ENCODE measurements at regions not wholly inside any gene's neighbourhood (a gene's known extent, or its start where the extent isn't known, plus 50 kb on each side); places are given as distances from the start of the nearest gene placed in this dataset.
A peak's percentile ranks its signal among the peaks of the same experiment; 100 is the strongest.

DNA sequence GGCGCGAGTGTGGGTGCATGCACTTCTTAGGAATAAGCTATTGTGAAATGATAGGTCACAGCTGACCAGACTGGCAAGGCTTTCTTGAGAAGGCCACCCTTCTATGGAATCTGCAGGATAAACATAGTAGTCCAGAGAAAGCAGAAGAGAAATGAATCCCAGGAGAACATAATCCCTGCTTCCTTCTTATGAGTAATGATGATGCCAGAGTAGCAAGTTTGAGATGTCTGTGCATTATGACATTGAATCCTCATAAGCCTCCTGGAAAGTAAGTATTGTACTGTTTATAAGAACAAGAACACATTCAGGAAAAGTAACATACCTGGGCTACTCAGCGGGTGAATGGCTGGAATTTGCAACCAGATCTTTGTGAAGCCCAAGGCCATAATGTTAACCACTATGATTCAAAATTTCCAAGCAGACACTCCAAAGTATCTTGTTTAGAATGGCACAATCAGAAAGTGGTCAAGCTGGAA lies 272.1 kb upstream of the HS3ST1 start:
- TF ChIP-seq, protein P1, sequence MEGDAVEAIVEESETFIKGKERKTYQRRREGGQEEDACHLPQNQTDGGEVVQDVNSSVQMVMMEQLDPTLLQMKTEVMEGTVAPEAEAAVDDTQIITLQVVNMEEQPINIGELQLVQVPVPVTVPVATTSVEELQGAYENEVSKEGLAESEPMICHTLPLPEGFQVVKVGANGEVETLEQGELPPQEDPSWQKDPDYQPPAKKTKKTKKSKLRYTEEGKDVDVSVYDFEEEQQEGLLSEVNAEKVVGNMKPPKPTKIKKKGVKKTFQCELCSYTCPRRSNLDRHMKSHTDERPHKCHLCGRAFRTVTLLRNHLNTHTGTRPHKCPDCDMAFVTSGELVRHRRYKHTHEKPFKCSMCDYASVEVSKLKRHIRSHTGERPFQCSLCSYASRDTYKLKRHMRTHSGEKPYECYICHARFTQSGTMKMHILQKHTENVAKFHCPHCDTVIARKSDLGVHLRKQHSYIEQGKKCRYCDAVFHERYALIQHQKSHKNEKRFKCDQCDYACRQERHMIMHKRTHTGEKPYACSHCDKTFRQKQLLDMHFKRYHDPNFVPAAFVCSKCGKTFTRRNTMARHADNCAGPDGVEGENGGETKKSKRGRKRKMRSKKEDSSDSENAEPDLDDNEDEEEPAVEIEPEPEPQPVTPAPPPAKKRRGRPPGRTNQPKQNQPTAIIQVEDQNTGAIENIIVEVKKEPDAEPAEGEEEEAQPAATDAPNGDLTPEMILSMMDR (conservative IDR thresholded peaks at IDR 0.05), result no peak
- H3K4me3 Mint-ChIP-seq, result no peak overlapping the region
- H3K9me3 ChIP-seq (ENCODE audit: control insufficient read depth, low read length), result no peaks in the 10 kb centered on the region
- no peak overlapping the region for H3K27ac Mint-ChIP-seq
- H3K36me3 ChIP-seq (ENCODE audit: control insufficient read depth, insufficient read depth, low read length), result no peaks in the 10 kb centered on the region
- no peaks in the 10 kb centered on the region for H3K27me3 Mint-ChIP-seq (ENCODE audit: insufficient read depth)
- WGBS, 2 experiments (ENCODE audit: insufficient coverage in 1 of 2, insufficient read length in 1 of 2), result 93 to 100% methylated on average over 2 to 3 of the region's 3 CpGs
- no peak overlapping the region for H3K4me3 ChIP-seq (ENCODE audit: low read length)
- no peaks in the 10 kb centered on the region for H3K9me3 Mint-ChIP-seq
- no peaks in the 10 kb centered on the region for H3K36me3 Mint-ChIP-seq (ENCODE audit: low read depth)
- H3K4me1 Mint-ChIP-seq, result peaks cover 16% of the 10 kb centered on the region
- no peak for DNase-seq
- H3K4me1 ChIP-seq (ENCODE audit: control insufficient read depth, insufficient read depth, low read length), result peaks cover 6% of the 10 kb centered on the region
- H3K27ac ChIP-seq (ENCODE audit: low read depth, low read length), result no peak overlapping the region
- H3K27me3 ChIP-seq (ENCODE audit: control insufficient read depth, insufficient read depth, low read length, poor library complexity, severe bottlenecking), result no peaks in the 10 kb centered on the region
- no peak overlapping the region for H3K9ac ChIP-seq (ENCODE audit: extremely low read depth, low read length, poor library complexity, severe bottlenecking)

GRCh38 chr4:11698846-11699590 lies 270.3 kb upstream of the HS3ST1 start:
- no peaks in the 10 kb centered on the region for H3K27me3 Mint-ChIP-seq (ENCODE audit: insufficient read depth)
- TF ChIP-seq, protein P1 (conservative IDR thresholded peaks at IDR 0.05), result no peak
- peaks cover 6% of the 10 kb centered on the region for H3K9me3 ChIP-seq (ENCODE audit: control insufficient read depth, low read length)

GRCh38 chr4:11698033-11698432 lies 269.3 kb upstream of the HS3ST1 start:
- peaks cover 7% of the 10 kb centered on the region for H3K9me3 ChIP-seq (ENCODE audit: control insufficient read depth, low read length)
- Mint-ChIP-seq H3K27me3 (ENCODE audit: insufficient read depth) (no peaks in the 10 kb centered on the region), H3K4me3 (no peak overlapping the region), H3K27ac (peak overlapping the region; percentile 3), H3K36me3 (ENCODE audit: low read depth) (no peaks in the 10 kb centered on the region), H3K4me1 (peaks cover 13% of the 10 kb centered on the region), H3K9me3 (peaks cover 8% of the 10 kb centered on the region)
- H3K27ac ChIP-seq (ENCODE audit: low read depth, low read length), result no peak overlapping the region
- no peaks in the 10 kb centered on the region for H3K36me3 ChIP-seq (ENCODE audit: control insufficient read depth, insufficient read depth, low read length)
- WGBS, 2 experiments (ENCODE audit: insufficient coverage in 1 of 2, insufficient read length in 1 of 2), result 46 to 93% methylated on average over 2 of the region's 2 CpGs
- peaks cover 6% of the 10 kb centered on the region for H3K4me1 ChIP-seq (ENCODE audit: control insufficient read depth, insufficient read depth, low read length)
- TF ChIP-seq, protein P1 (conservative IDR thresholded peaks at IDR 0.05), result no peak
- no peak overlapping the region for H3K9ac ChIP-seq (ENCODE audit: extremely low read depth, low read length, poor library complexity, severe bottlenecking)
- no peak overlapping the region for H3K4me3 ChIP-seq (ENCODE audit: low read length)
- H3K27me3 ChIP-seq (ENCODE audit: control insufficient read depth, insufficient read depth, low read length, poor library complexity, severe bottlenecking), result no peaks in the 10 kb centered on the region
- DNase-seq, result no peak

More at GRCh38 chr4:11698846-11699590, 270.3 kb upstream of the HS3ST1 start:
- 93 to 97% methylated on average over 2 to 5 of the region's 5 CpGs for WGBS, 2 experiments (ENCODE audit: insufficient coverage in 1 of 2, insufficient read length in 1 of 2)
- no peak overlapping the region for H3K9ac ChIP-seq (ENCODE audit: extremely low read depth, low read length, poor library complexity, severe bottlenecking)
- Mint-ChIP-seq H3K9me3 (peaks cover 2% of the 10 kb centered on the region), H3K27ac (no peak overlapping the region), H3K36me3 (ENCODE audit: low read depth) (no peaks in the 10 kb centered on the region), H3K4me1 (peaks cover 13% of the 10 kb centered on the region), H3K4me3 (no peak overlapping the region)
- peaks cover 6% of the 10 kb centered on the region for H3K4me1 ChIP-seq (ENCODE audit: control insufficient read depth, insufficient read depth, low read length)
- H3K27ac ChIP-seq (ENCODE audit: low read depth, low read length), result no peak overlapping the region
- H3K27me3 ChIP-seq (ENCODE audit: control insufficient read depth, insufficient read depth, low read length, poor library complexity, severe bottlenecking), result no peaks in the 10 kb centered on the region
- no peak overlapping the region for H3K4me3 ChIP-seq (ENCODE audit: low read length)
- no peaks in the 10 kb centered on the region for H3K36me3 ChIP-seq (ENCODE audit: control insufficient read depth, insufficient read depth, low read length)
- DNase-seq, result no peak
